ENCODE measurements at regions not wholly inside any gene's neighbourhood (a gene's known extent, or its start where the extent isn't known, plus 50 kb on each side); places are given as distances from the start of the nearest gene placed in this dataset.

- no peak for TF ChIP-seq EZH2 (IDR thresholded peaks at IDR 0.05; ENCODE audit: borderline replicate concordance, low read length)
- no peak for TF ChIP-seq CTCF (IDR thresholded peaks at IDR 0.05; ENCODE audit: low read length)
These were observed 422.9 kb upstream of the MKI67 start for GRCh38 chr10:128549101-128549608.
